Sigmoid colon (tissue), 4 donors: ENCODE measurements at regions not wholly inside any gene's neighbourhood (a gene's known extent, or its start where the extent isn't known, plus 50 kb on each side); places are given as distances from the start of the nearest gene placed in this dataset.

Experiments
- POLR2A ChIP-seq, 2 donors: fragments of 450-650 bp; IDR thresholded peaks; one replicate each; pipeline ENCODE4 v1.6.1; 2016; ENCODE audit warnings: antibody characterized with exemption in 2 of 2, mild to moderate bottlenecking in 2 of 2, moderate library complexity in 2 of 2
- POLR2AphosphoS5 ChIP-seq, 4 donors: sonication (generic); formaldehyde crosslinking; IDR thresholded peaks; one replicate each; pipeline ENCODE4 v1.6.1; 2017; ENCODE audit warnings: antibody characterized with exemption in 4 of 4
- TF ChIP-seq, protein P1 (sequence below), 4 experiments: fragments of 450-650 bp in 3 of 4; fragments of 200-600 bp in 1 of 4; IDR thresholded peaks; one replicate each; pipeline ENCODE4 v1.5.1; 2016 to 2019; ENCODE audit warnings: antibody characterized with exemption in 4 of 4, mild to moderate bottlenecking in 3 of 4, moderate library complexity in 2 of 4

- TF ChIP-seq POLR2A (IDR thresholded peaks at IDR 0.05) (no peak), POLR2AphosphoS5 (IDR thresholded peaks at IDR 0.05) (no peak)
- TF ChIP-seq, protein P1, sequence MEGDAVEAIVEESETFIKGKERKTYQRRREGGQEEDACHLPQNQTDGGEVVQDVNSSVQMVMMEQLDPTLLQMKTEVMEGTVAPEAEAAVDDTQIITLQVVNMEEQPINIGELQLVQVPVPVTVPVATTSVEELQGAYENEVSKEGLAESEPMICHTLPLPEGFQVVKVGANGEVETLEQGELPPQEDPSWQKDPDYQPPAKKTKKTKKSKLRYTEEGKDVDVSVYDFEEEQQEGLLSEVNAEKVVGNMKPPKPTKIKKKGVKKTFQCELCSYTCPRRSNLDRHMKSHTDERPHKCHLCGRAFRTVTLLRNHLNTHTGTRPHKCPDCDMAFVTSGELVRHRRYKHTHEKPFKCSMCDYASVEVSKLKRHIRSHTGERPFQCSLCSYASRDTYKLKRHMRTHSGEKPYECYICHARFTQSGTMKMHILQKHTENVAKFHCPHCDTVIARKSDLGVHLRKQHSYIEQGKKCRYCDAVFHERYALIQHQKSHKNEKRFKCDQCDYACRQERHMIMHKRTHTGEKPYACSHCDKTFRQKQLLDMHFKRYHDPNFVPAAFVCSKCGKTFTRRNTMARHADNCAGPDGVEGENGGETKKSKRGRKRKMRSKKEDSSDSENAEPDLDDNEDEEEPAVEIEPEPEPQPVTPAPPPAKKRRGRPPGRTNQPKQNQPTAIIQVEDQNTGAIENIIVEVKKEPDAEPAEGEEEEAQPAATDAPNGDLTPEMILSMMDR (IDR thresholded peaks at IDR 0.05), result no peak
These were observed 319.7 kb downstream of the CYP26B1 start for GRCh38 chr2:71827973-71828372.
